Fibroblast of mammary gland (primary cell): ENCODE measurements at regions not wholly inside any gene's neighbourhood (a gene's known extent, or its start where the extent isn't known, plus 50 kb on each side); places are given as distances from the start of the nearest gene placed in this dataset.

ENCODE experiments used
- DNase-seq: peaks from one replicate; pipeline ENCODE4 v3.0.0-alpha.2; 2010; ENCODE audit warnings: low read depth
- H3K4me3 ChIP-seq: 2 replicates; pipeline ENCODE4 v1.5.1; 2011; ENCODE audit warnings: low read depth, mild to moderate bottlenecking, low read length, moderate library complexity; ENCODE audit not compliant: control insufficient read depth
- CTCF ChIP-seq: conservative IDR thresholded peaks from 2 replicates; pipeline ENCODE4 v1.5.1; 2011; ENCODE audit warnings: low read depth, low read length, inconsistent platforms; ENCODE audit not compliant: control insufficient read depth, insufficient read depth

GRCh38 chr12:73072214-73072613, 800.0 kb downstream of the TRHDE start:
- DNase-seq, result no peak
- no peak for TF ChIP-seq CTCF
- H3K4me3 ChIP-seq, result no peak overlapping the region

GRCh38 chr12:73076760-73077159, 804.6 kb downstream of the TRHDE start:
- no peak for TF ChIP-seq CTCF
- DNase-seq, result no peak
- H3K4me3 ChIP-seq, result no peak overlapping the region

GRCh38 chr12:73083736-73084135, 811.6 kb downstream of the TRHDE start:
- TF ChIP-seq CTCF, result no peak
- DNase-seq, result no peak
- H3K4me3 ChIP-seq, result no peak overlapping the region

- TF ChIP-seq CTCF, result no peak
- H3K4me3 ChIP-seq, result no peak overlapping the region
- DNase-seq, result no peak
These were observed 834.1 kb downstream of the TRHDE start for GRCh38 chr12:73106296-73106695.

GRCh38 chr12:73106896-73107295, 834.7 kb downstream of the TRHDE start:
- TF ChIP-seq CTCF, result no peak
- DNase-seq, result no peak

GRCh38 chr12:73110816-73111215, 838.6 kb downstream of the TRHDE start:
- TF ChIP-seq CTCF, result no peak
- no peak overlapping the region for H3K4me3 ChIP-seq
- DNase-seq, result no peak

More at GRCh38 chr12:73106896-73107295, 834.7 kb downstream of the TRHDE start:
- H3K4me3 ChIP-seq, result no peak overlapping the region
